GM12878 (cell line): ENCODE measurements at regions not wholly inside any gene's neighbourhood (a gene's known extent, or its start where the extent isn't known, plus 50 kb on each side); places are given as distances from the start of the nearest gene placed in this dataset.

Experiments used
- ATAC-seq: fragments of 200-7000 bp; cut with Tn5 transposase; 3 replicates; pipeline ENCODE4 v1.9.1; 2020; ENCODE audit warnings: mild to moderate bottlenecking, moderate library complexity
- BruUV-seq: library from RNA; stranded (reverse); fragments of 400-500 nt; replicated peaks from 2 replicates; lab custom pipeline; 2021; lab: Mats Ljungman, UMichigan
- CTCF ChIA-PET: fragments of 300-600 bp; sonication (Branson Sonifier 250); formaldehyde crosslinking; extraction: SDS; loops from one replicate; lab custom pipeline; 2021; ENCODE audit warnings: inconsistent platforms; lab: Yijun Ruan, JAX
- POLR2A ChIA-PET: fragments of 350-600 bp; formaldehyde crosslinking; extraction: SDS; loops from one replicate; lab custom pipeline; 2021; ENCODE audit warnings: inconsistent platforms; lab: Charles Lee
- RAD21 ChIA-PET: fragments of 300-600 bp; sonication (Branson Sonifier 250); formaldehyde crosslinking; loops from one replicate; lab custom pipeline; 2023; ENCODE audit warnings: antibody characterized with exemption; ENCODE audit not compliant: unreplicated experiment; lab: Charles Lee
- SMC1A ChIA-PET: fragments of 300-600 bp; sonication (Branson Sonifier 250); formaldehyde crosslinking; loops from one replicate; lab custom pipeline; 2023; ENCODE audit not compliant: unreplicated experiment, uncharacterized antibody; lab: Charles Lee
- DNase-seq: peaks from one replicate; pipeline ENCODE4 v3.0.0-alpha.2; 2011; ENCODE audit warnings: low read depth, low spot score
- FAIRE-seq: peaks from 3 replicates; lab custom pipeline; 2011; peaks lifted over from hg19 to GRCh38; lab: Jason Lieb, UNC
- H2AFZ ChIP-seq: 2 replicates; pipeline ENCODE4 v1.6.0; 2011; ENCODE audit warnings: low read depth, low read length, control low read depth; ENCODE audit not compliant: control insufficient read depth
- H3K27ac ChIP-seq: 2 replicates; pipeline ENCODE4 v1.5.1; 2011; ENCODE audit warnings: control low read depth; ENCODE audit not compliant: control insufficient read depth, insufficient read depth
- H3K27me3 ChIP-seq, 2 experiments: replicated peaks in 1 of 2; 2 replicates each; pipeline versions ENCODE4 v1.6.0 to v1.6.1; 2011; ENCODE audit warnings: low read length in 1 of 2; ENCODE audit not compliant: control insufficient read depth in 2 of 2, insufficient read depth in 2 of 2
- H3K36me3 ChIP-seq, 2 experiments: 2 replicates each; pipeline ENCODE4 v1.5.1; 2011; ENCODE audit warnings: low read length in 1 of 2; ENCODE audit not compliant: control insufficient read depth in 2 of 2, insufficient read depth in 2 of 2
- H3K4me1 ChIP-seq: 2 replicates; pipeline ENCODE4 v1.6.1; 2011; ENCODE audit warnings: mild to moderate bottlenecking, low read length, moderate library complexity, mixed read lengths; ENCODE audit not compliant: control insufficient read depth, insufficient read depth
- H3K4me2 ChIP-seq: 2 replicates; pipeline ENCODE4 v1.6.0; 2011; ENCODE audit warnings: control low read depth; ENCODE audit not compliant: control insufficient read depth, insufficient read depth
- H3K4me3 ChIP-seq: fragments of 200-600 bp; sonication (generic); 2 replicates; pipeline ENCODE4 v1.5.1; 2016
- H3K79me2 ChIP-seq: 2 replicates; pipeline ENCODE4 v1.6.0; 2011; ENCODE audit warnings: low read length; ENCODE audit not compliant: control insufficient read depth, insufficient read depth
- H3K9ac ChIP-seq: 2 replicates; pipeline ENCODE4 v1.8.0; 2011; ENCODE audit warnings: low read length, control low read depth, mixed read lengths; ENCODE audit not compliant: control insufficient read depth, insufficient read depth
- H3K9me3 ChIP-seq: replicated peaks from 3 replicates; pipeline ENCODE4 v1.5.1; 2011; ENCODE audit warnings: mild to moderate bottlenecking, low read length; ENCODE audit not compliant: control insufficient read depth, insufficient read depth
- H4K20me1 ChIP-seq: 2 replicates; pipeline ENCODE4 v1.6.0; 2011; ENCODE audit not compliant: control insufficient read depth, insufficient read depth
- BCLAF1 ChIP-seq: fragments of 450-650 bp; IDR thresholded peaks from 2 replicates; pipeline ENCODE4 v1.6.1; 2017; ENCODE audit warnings: antibody characterized with exemption, mild to moderate bottlenecking, moderate library complexity
- CHD4 ChIP-seq: fragments of 200-600 bp; sonication (generic); IDR thresholded peaks from 2 replicates; pipeline ENCODE4 v1.6.1; 2016; ENCODE audit warnings: mild to moderate bottlenecking
- CTCF ChIP-seq, 3 experiments: IDR thresholded peaks in 2 of 3; conservative IDR thresholded peaks in 1 of 3; 2 replicates each; pipeline ENCODE4 v1.5.1; 2011; ENCODE audit warnings: low read depth in 3 of 3, low read length in 3 of 3, mild to moderate bottlenecking in 3 of 3, control low read depth in 2 of 3, moderate library complexity in 2 of 3, inconsistent platforms in 1 of 3, mixed read lengths in 1 of 3; ENCODE audit not compliant: control insufficient read depth in 2 of 3, insufficient read depth in 1 of 3; ENCODE audit errors: extremely low read depth in 1 of 3
- DPF2 ChIP-seq: fragments of 450-650 bp; IDR thresholded peaks from 2 replicates; pipeline ENCODE4 v1.6.1; 2017; ENCODE audit warnings: mild to moderate bottlenecking
- FOXK2 ChIP-seq: fragments of 450-650 bp; IDR thresholded peaks from 2 replicates; pipeline ENCODE4 v1.6.1; 2017; ENCODE audit warnings: mild to moderate bottlenecking, moderate library complexity
- GATAD2B ChIP-seq: fragments of 450-650 bp; conservative IDR thresholded peaks from 2 replicates; pipeline ENCODE4 v1.6.1; 2017; ENCODE audit warnings: low read depth, mild to moderate bottlenecking, moderate library complexity
- HDGF ChIP-seq: fragments of 450-650 bp; IDR thresholded peaks from 2 replicates; pipeline ENCODE4 v1.6.1; 2016; ENCODE audit warnings: antibody characterized with exemption
- KAT2A ChIP-seq: conservative IDR thresholded peaks from 2 replicates; pipeline ENCODE4 v1.6.1; 2011; ENCODE audit warnings: low read depth, low read length; ENCODE audit not compliant: control insufficient read depth
- NBN ChIP-seq: fragments of 450-650 bp; IDR thresholded peaks from 2 replicates; pipeline ENCODE4 v1.6.1; 2016
- PAX8 ChIP-seq: fragments of 450-650 bp; IDR thresholded peaks from 2 replicates; pipeline ENCODE4 v1.6.1; 2017; ENCODE audit warnings: mild to moderate bottlenecking, moderate library complexity
- PKNOX1 ChIP-seq: fragments of 450-650 bp; IDR thresholded peaks from 2 replicates; pipeline ENCODE4 v1.6.1; 2016; ENCODE audit warnings: mild to moderate bottlenecking
- RB1 ChIP-seq: fragments of 450-650 bp; formaldehyde crosslinking; IDR thresholded peaks from 2 replicates; pipeline ENCODE4 v1.6.1; 2017; ENCODE audit warnings: mild to moderate bottlenecking, borderline replicate concordance
- RBBP5 ChIP-seq: fragments of 200-600 bp; sonication (generic); conservative IDR thresholded peaks from 2 replicates; pipeline ENCODE4 v1.6.1; 2016
- RCOR1 ChIP-seq: conservative IDR thresholded peaks from 2 replicates; pipeline ENCODE4 v1.6.1; 2012; ENCODE audit warnings: low read depth, low read length, improper control_type of control experiment
- STAT1 ChIP-seq: fragments of 450-650 bp; conservative IDR thresholded peaks from 2 replicates; pipeline ENCODE4 v1.6.1; 2014; ENCODE audit warnings: antibody characterized with exemption, mild to moderate bottlenecking
- TCF7 ChIP-seq: IDR thresholded peaks from 2 replicates; pipeline ENCODE4 v1.6.1; 2014; ENCODE audit warnings: antibody characterized with exemption, borderline replicate concordance
- ZNF622 ChIP-seq: fragments of 450-650 bp; IDR thresholded peaks from 2 replicates; pipeline ENCODE4 v1.6.1; 2017; ENCODE audit warnings: mild to moderate bottlenecking, inconsistent platforms
- WGBS: methylation state at CpG from one replicate; pipeline ENCODE4 v1.1.6; 2016; ENCODE audit warnings: low lambda C conversion rate; ENCODE audit not compliant: insufficient replicate concordance, insufficient coverage; ENCODE audit errors: missing lambda C conversion rate; 5-methylcytosine and 5-hydroxymethylcytosine counted together
- in situ Hi-C: fragments of 300-500 bp; cut with MboI; formaldehyde crosslinking; loops from 9 replicates; pipeline ENCODE4 v1.14.3; 2018; ENCODE audit warnings: mixed read lengths
- intact Hi-C: fragments of 100-400 bp; cut with micrococcal nuclease; formaldehyde crosslinking; loops from one replicate; pipeline ENCODE4 v1.14.2; 2022; ENCODE audit not compliant: unreplicated experiment

GRCh38 chr1:38327559-38327973, 281.0 kb upstream of the POU3F1 start:
- intact Hi-C loops, result no loop called here
- H3K4me3 ChIP-seq, result no peak overlapping the region
- no peak overlapping the region for H3K4me2 ChIP-seq
- RAD21 ChIA-PET, result no interaction called here
- no peaks in the 10 kb centered on the region for H3K4me1 ChIP-seq
- BruUV-seq, result no TSS peak
- ATAC-seq (no peak), FAIRE-seq (no peak), DNase-seq (no peak)
- H3K27me3 ChIP-seq, result no peaks in the 10 kb centered on the region; a peak in 3 of 4 replicates
- in situ Hi-C loops, result no loop called here
- CTCF ChIA-PET, result no interaction called here
- SMC1A ChIA-PET, result no interaction called here
- TF ChIP-seq RBBP5 (no peak), HDGF (no peak), PKNOX1 (no peak), BCLAF1 (no peak), PAX8 (no peak), KAT2A (no peak), CHD4 (no peak), NBN (no peak), CTCF (IDR thresholded peaks at IDR 0.05 in 2 of 3, conservative IDR thresholded peaks at IDR 0.05 in 1 of 3; ENCODE audit: control insufficient read depth in 2 of 3, extremely low read depth in 1 of 3, insufficient read depth in 1 of 3, low read depth in 3 of 3, low read length in 3 of 3) (no peak), ZNF622 (no peak), FOXK2 (no peak), RCOR1 (no peak), STAT1 (no peak), DPF2 (no peak), GATAD2B (no peak), TCF7 (no peak), RB1 (no peak)
- H2AFZ ChIP-seq, result no peak overlapping the region
- WGBS, result 0% methylated on average over 2 of the region's 2 CpGs
- no peaks in the 10 kb centered on the region; the same call in 2 of the 3 replicates for H3K9me3 ChIP-seq
- H4K20me1 ChIP-seq, result no peaks in the 10 kb centered on the region
- no peak overlapping the region for H3K9ac ChIP-seq
- POLR2A ChIA-PET, result no interaction called here
- H3K27ac ChIP-seq, result no peak overlapping the region
- H3K79me2 ChIP-seq, result no peaks in the 10 kb centered on the region
- no peaks in the 10 kb centered on the region for H3K36me3 ChIP-seq
